ENCODE measurements at regions not wholly inside any gene's neighbourhood (a gene's known extent, or its start where the extent isn't known, plus 50 kb on each side); places are given as distances from the start of the nearest gene placed in this dataset.

- H3K36me3 ChIP-seq = no peaks in the 10 kb centered on the region
These were observed 70.0 kb upstream of the ZNF236 start for GRCh38 chr18:76752400-76752799.

GRCh38 chr18:76750917-76751890 lies 71.2 kb upstream of the ZNF236 start:
- no peak for DNase-seq
- Histone ChIP-seq H3K27me3 (ENCODE audit: low read depth) (no peaks in the 10 kb centered on the region), H3K27ac (no peak overlapping the region), H3K9me3 (peaks cover 11% of the 10 kb centered on the region), H3K4me3 (no peak overlapping the region), H3K4me1 (no peaks in the 10 kb centered on the region), H3K36me3 (no peaks in the 10 kb centered on the region)
- no peak for TF ChIP-seq CTCF (IDR thresholded peaks at IDR 0.05)
- intact Hi-C loops (cut with DNase I) = no loop called here
- ATAC-seq = no peak

More at GRCh38 chr18:76752400-76752799, 70.0 kb upstream of the ZNF236 start:
- no peak for ATAC-seq
- Histone ChIP-seq H3K9me3 (peaks cover 11% of the 10 kb centered on the region), H3K27me3 (ENCODE audit: low read depth) (no peaks in the 10 kb centered on the region), H3K27ac (no peak overlapping the region), H3K4me1 (no peaks in the 10 kb centered on the region), H3K4me3 (no peak overlapping the region)
- intact Hi-C loops (cut with DNase I) = no loop called here
- TF ChIP-seq CTCF (IDR thresholded peaks at IDR 0.05) = no peak
- no peak for DNase-seq

- no peak for DNase-seq
These were observed 72.1 kb upstream of the ZNF236 start for GRCh38 chr18:76750269-76750668.

GRCh38 chr18:76747676-76748075 lies 74.7 kb upstream of the ZNF236 start:
- TF ChIP-seq CTCF (IDR thresholded peaks at IDR 0.05) = no peak
- Histone ChIP-seq H3K4me3 (no peak overlapping the region), H3K4me1 (no peaks in the 10 kb centered on the region), H3K27ac (no peak overlapping the region), H3K27me3 (ENCODE audit: low read depth) (no peaks in the 10 kb centered on the region), H3K9me3 (peaks cover 11% of the 10 kb centered on the region), H3K36me3 (no peaks in the 10 kb centered on the region)
- intact Hi-C loops (cut with DNase I) = no loop called here
- DNase-seq (no peak), ATAC-seq (no peak)

More at GRCh38 chr18:76750269-76750668, 72.1 kb upstream of the ZNF236 start:
- no peak for TF ChIP-seq CTCF (IDR thresholded peaks at IDR 0.05)
- no peaks in the 10 kb centered on the region for H3K4me1 ChIP-seq
- H3K9me3 ChIP-seq = peaks cover 11% of the 10 kb centered on the region
- H3K4me3 ChIP-seq = no peak overlapping the region
- intact Hi-C loops (cut with DNase I) = no loop called here
- no peak for ATAC-seq
- H3K27ac ChIP-seq = no peak overlapping the region
- H3K36me3 ChIP-seq = no peaks in the 10 kb centered on the region
- H3K27me3 ChIP-seq (ENCODE audit: low read depth) = no peaks in the 10 kb centered on the region

- ATAC-seq (no peak), DNase-seq (no peak)
- no peak for TF ChIP-seq CTCF (IDR thresholded peaks at IDR 0.05)
- Histone ChIP-seq H3K27ac (no peak overlapping the region), H3K27me3 (ENCODE audit: low read depth) (no peaks in the 10 kb centered on the region), H3K4me1 (no peaks in the 10 kb centered on the region), H3K9me3 (no peaks in the 10 kb centered on the region), H3K36me3 (no peaks in the 10 kb centered on the region), H3K4me3 (no peak overlapping the region)
- intact Hi-C loops (cut with DNase I) = no loop called here
These were observed 81.0 kb upstream of the ZNF236 start for GRCh38 chr18:76741346-76741745.
